Adrenal gland (tissue), 5 donors: ENCODE measurements at regions not wholly inside any gene's neighbourhood (a gene's known extent, or its start where the extent isn't known, plus 50 kb on each side); places are given as distances from the start of the nearest gene placed in this dataset.

Experiments
- CTCF ChIP-seq, 6 experiments: fragments of 450-650 bp in 4 of 6; fragments of 200-600 bp in 2 of 6; sonication (generic) in 1 of 6; IDR thresholded peaks; 1 replicate in 5 of 6; 2 replicates in 1 of 6; pipeline versions ENCODE4 v1.5.1 to v1.8.0; 2016 to 2021; ENCODE audit warnings: antibody characterized with exemption in 6 of 6, mild to moderate bottlenecking in 2 of 6, moderate library complexity in 1 of 6
- POLR2A ChIP-seq, 2 donors: fragments of 450-650 bp; IDR thresholded peaks; one replicate each; pipeline ENCODE4 v1.6.1; 2017; ENCODE audit warnings: antibody characterized with exemption in 2 of 2, mild to moderate bottlenecking in 2 of 2, moderate library complexity in 1 of 2
- donor health status: DM: no; HTN: no; CAD: no.

GRCh38 chr14:42499137-42499536 is 892.5 kb downstream of the LRFN5 start:
- no peak for TF ChIP-seq POLR2A (IDR thresholded peaks at IDR 0.05)
- TF ChIP-seq CTCF (IDR thresholded peaks at IDR 0.05), result no peak
